Iris pigment epithelial cell (primary cell): ENCODE measurements at regions not wholly inside any gene's neighbourhood (a gene's known extent, or its start where the extent isn't known, plus 50 kb on each side); places are given as distances from the start of the nearest gene placed in this dataset.
"Not testable (repeated sequence)": the region's sequence is repeated elsewhere in the genome, so short reads cannot be mapped to it uniquely, and the experiment has no call there.

Experiments used
- DNase-seq: peaks from one replicate; pipeline ENCODE4 v3.0.0-alpha.2; 2011; ENCODE audit warnings: low read depth

DNA sequence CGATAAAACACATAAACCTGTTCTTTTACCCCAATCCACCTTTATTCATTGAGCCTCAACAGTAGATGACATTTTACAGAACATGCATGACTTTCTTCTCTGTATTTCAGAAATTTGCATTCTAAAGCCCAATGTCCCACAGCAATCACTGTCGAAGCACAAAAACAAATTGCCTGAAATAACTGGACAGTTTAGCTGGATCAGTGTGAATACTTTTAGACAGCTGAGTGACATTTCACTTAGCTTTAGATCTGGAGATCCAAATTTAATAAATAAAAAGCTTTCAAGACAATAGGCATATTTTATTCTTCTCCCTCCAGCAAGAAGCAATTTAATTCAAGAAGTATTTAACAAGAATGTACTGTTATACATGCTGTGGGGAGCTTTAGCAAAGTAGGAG lies 109.1 kb upstream of the FSCB start:
- no peak for DNase-seq

DNA sequence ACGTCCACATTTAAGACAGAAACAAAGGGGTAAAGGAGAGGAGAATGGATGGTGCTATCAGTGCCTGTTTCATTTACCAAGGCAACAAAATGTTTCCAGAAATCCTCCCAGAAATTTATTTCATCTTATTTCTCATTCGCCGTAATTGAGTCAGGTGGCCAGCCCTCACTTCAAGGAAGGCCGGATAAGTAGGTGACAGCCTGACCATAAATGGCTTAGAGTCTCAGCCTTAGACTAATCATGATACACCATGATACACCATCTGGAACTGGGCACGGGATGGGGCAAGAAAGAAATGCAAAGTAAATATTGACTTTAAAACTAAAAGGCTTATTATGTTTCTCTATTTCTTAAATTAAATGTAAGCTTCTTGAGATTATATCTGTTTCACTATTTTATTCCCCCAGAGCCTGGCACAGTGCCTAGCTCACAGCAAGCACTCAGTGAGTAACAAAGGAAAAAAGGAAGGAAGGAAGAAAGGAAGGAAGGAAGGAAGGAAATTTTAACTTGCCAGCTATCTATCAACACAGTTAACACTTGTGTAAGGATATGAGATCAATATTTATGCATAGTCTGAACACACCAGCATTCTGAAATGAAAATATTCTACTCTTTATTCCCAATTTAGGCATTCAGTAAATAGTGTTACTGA lies 106.1 kb upstream of the FSCB start:
- no peak for DNase-seq

DNA sequence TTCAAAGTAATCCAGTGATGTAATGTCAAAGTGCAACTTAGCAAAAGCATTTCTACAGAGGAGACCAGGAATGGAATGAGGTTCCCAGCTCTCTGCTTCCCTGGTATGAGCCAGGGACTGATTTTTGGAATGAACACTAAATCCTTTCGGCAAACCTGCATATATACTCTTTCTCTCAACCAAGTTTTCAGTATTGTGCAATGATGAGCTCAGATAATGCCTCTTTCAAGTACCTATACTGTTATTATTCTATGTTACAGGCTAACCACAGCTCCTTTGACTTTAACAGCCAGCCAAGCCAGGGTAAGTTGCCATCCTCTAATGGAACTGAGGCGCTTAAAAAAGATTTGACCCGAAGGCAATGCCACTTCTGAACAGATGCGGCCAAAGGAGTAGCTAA lies 104.9 kb upstream of the FSCB start:
- no peak for DNase-seq

DNA sequence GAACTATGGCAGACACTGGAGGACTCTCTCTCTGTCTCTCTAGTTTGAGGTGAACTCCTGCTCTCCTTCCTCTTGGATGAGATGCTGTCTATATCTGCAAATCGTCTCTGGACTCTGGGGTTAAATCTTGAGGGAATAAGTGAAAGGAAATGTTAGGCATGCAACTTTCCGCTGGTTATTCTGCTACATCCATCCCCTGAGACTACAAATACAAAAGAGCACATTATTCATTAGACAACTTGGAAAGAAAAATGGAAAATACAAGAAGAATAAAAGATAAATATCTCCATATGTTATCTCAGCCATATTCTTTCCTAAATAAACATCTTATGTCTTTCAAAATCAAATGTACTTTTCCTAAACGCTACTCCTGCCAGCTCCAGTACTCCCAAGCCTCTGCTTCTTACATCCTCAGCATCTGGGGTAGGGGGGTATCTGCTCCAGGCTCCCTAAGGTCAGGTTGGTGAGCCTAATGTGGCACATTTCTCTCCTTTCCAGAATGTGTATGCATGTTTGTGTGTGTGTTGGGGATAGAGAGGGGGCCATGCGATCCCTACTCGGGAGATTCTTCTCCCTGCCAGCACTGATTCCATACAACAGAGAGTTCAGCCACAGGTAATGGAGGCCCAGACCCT lies 102.9 kb upstream of the FSCB start:
- no peak for DNase-seq

DNA sequence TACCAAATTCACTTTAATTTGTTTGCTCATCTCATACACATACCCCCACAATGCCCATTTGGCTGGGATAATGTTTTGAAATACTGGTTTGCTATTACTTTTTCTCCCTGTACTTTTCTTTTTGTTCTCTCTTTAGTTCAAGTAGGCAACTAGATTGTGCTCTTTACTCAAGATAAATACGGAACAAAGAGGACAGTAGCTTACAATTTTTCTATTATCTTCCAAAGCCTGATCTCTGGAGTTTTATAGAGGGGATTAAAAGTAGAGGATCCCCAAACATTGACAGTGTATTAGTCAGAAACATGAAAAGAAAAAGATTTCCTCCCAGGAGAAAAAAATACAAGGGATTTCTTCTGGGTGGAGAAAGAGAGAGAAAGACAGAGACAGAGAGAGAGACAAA lies 102.1 kb upstream of the FSCB start:
- DNase-seq = no peak

DNA sequence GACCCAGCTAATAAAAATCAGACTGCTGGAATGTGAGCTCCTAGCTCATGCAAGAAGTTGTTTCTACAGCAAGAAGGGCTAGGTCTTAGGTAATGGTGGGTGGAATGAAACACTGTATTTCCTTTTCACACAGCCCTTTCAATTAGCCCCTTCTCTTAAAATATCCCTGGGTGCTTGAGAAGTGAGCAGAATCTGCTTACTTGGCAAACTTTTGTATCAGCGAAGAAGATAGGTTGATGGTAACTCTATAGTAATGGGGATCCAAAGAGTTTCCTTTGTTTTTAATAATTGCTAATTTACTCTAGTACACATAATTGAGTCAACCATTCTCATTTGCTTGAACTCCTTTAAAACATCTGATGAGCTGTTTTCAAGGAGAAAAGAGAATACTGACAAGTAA lies 100.6 kb upstream of the FSCB start:
- DNase-seq = no peak

DNA sequence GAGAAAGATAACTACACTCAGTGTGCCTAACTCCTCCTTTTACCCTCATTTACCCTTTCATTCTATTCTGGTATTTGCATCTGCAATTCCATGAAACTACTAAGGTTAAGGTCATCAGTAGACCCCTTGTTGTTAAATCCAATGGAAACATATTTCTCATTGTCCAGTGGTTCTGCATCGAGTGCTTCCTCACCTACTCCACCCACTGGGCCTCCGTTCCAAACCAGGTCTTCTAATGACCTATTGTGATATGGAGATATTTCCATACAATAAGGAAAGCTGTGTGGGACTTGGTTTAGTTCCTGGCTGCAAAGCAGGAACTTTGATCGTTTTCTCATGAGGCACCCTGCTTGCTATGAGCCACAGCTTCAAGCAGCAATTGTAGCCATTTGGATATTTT lies 99.5 kb upstream of the FSCB start:
- no peak for DNase-seq

DNA sequence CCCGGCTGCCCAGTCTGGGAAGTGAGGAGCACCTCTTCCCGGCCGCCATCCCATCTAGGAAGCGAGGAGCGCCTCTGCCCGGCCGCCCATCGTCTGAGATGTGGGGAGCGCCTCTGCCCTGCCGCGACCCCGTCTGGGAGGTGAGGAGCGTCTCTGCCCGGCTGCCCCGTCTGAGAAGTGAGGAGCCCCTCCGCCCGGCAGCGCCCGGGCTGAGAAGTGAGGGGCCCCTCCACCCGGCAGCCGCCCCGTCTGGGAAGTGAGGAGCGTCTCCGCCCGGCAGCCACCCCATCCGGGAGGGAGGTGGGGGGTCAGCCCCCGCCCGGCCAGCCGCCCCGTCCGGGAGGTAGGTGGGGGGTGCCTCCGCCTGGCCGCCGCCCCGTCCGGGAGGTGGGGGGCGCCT lies 94.2 kb upstream of the FSCB start:
- DNase-seq = not testable (repeated sequence)

DNA sequence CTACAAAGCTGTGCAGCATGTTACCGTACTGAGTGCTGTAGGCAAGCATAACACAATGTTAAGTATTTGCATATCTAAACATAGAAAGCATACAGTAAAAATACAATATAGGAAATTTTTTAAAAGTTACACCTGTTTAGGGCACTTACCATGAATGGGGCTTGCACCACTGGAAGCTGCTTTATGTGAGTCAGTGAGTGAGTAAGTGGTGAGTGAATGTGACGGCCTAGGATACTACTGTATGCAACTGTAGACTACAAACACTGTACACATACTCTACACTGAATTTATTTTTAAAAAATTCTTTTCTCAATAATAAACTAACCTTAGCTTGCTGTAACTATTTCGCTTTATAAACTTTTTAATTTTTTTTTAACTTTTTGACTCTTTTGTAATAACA lies 82.1 kb upstream of the FSCB start:
- no peak for DNase-seq

DNA sequence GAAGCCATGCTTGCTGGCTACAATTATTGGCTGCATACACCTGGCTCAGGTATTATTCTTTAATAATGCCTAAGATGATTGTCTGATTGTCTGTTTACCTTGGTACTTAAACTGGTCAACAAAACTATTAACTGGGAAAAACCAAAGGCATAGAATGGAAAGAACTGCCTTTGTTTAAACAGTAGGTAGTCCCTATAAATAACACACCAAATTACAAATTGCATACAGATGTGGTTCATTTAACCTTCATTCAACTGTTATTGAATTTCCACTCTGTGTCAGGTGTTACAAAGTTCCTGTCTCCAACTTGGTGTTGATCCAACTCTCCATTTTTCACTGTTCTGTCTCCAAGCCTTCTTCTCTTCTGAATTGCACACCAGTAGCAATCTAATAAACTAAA lies 79.8 kb upstream of the FSCB start:
- no peak for DNase-seq

DNA sequence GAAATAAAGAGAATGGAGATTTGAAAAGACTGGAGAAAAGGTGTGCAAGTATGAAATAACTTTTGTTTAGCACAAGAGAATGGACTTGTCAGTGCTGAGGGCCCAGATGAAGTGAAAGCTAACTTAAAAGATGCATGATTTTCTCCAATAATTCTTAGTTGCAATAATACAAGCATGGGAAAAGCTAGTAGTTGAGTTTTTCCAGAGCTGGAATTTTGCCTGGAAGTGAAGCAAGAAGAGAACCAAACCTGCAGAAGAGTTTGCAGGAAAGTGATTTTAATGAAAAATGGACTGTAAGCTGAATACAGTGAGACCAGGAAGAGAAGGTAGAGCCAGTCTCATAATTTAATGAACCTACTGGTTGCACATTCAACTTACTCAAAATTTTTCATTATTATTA lies 69.3 kb upstream of the FSCB start:
- DNase-seq = no peak

DNA sequence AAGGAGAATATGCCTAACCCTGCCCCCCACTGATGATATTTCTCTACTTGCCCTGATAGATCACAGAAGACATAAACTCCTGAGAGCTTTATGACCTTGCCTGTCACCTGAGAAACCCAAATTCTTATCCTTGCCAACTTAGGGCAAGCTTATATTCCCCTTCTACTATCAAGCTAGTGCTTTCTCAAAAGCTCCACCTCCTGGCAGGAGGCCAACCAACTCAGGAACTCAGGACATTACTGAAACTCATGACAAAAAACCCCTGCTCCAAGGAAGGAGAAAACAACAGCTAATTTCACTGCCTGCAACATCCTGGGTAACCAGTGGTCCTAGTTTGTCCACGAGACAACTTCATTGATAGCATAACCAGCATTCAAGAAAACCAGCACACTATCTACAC lies 60.9 kb upstream of the FSCB start:
- no peak for DNase-seq

DNA sequence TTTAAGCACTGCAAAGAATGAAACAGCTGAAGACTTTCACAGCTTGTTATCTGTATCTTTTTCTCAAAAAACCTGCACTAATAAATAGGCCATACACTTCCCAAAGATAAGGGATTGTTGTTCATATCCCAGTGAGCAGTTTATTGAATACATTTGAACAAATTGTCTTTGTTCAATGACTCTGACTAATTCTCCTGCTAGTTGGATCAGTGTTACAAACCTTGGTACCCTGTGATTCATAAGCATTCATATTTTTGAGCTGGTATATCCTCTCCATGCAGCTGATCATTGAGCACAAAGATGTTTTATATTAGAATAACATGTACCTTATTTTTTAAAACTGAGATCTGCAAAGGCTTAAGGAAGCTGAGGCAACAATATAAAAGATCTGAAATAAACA lies 58.9 kb upstream of the FSCB start:
- no peak for DNase-seq

DNA sequence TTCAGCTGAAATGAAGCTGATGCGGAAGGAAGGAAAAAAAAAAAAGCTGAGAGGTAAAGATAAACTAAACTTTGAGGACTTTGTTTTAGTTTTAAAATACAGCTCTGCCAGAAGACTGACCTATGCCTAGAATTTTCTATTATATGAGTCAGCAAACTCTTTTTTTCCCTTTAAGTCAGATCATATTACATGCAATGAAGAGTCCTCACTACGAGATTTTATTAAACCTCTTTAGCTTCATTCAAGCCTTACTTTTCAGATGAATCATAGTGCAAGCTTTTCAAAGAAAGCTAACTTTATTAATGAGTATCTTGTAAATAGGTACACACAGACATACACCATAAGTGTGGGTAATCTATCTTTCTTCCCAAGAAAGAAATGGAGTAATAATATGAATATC lies 57.8 kb upstream of the FSCB start:
- peak; percentile 5 for DNase-seq
